Calu3 (cell line): ENCODE measurements at regions not wholly inside any gene's neighbourhood (a gene's known extent, or its start where the extent isn't known, plus 50 kb on each side); places are given as distances from the start of the nearest gene placed in this dataset.

Experiments used
- BruUV-seq: library from RNA; stranded (reverse); fragments of 400-500 nt; replicated peaks from 2 replicates; lab custom pipeline; 2021; lab: Mats Ljungman, UMichigan
- CTCF ChIA-PET: fragments of 300-600 bp; sonication (Branson Sonifier 250); formaldehyde crosslinking; loops from one replicate; lab custom pipeline; 2022; ENCODE audit warnings: antibody characterized with exemption; lab: Charles Lee
- DNase-seq: peaks from one replicate; pipeline ENCODE4 v3.0.0; 2022
- H3K27ac Mint-ChIP-seq: one replicate; pipeline ENCODE4 v1.8.0; 2022; ENCODE audit warnings: mixed read lengths; ENCODE audit not compliant: unreplicated experiment
- H3K27me3 Mint-ChIP-seq: one replicate; pipeline ENCODE4 v1.8.0; 2022; ENCODE audit warnings: mixed read lengths; ENCODE audit not compliant: unreplicated experiment
- H3K36me3 Mint-ChIP-seq: one replicate; pipeline ENCODE4 v1.8.0; 2022; ENCODE audit warnings: mild to moderate bottlenecking, moderate library complexity, mixed read lengths; ENCODE audit not compliant: insufficient read depth, unreplicated experiment
- H3K4me1 Mint-ChIP-seq: one replicate; pipeline ENCODE4 v1.8.0; 2022; ENCODE audit warnings: mild to moderate bottlenecking, low read depth, mixed read lengths; ENCODE audit not compliant: unreplicated experiment
- H3K4me3 Mint-ChIP-seq: one replicate; pipeline ENCODE4 v1.8.0; 2022; ENCODE audit warnings: mild to moderate bottlenecking, low read depth, moderate library complexity, mixed read lengths; ENCODE audit not compliant: unreplicated experiment
- H3K9me3 Mint-ChIP-seq: one replicate; pipeline ENCODE4 v1.8.0; 2022; ENCODE audit warnings: low read depth, mixed read lengths; ENCODE audit not compliant: unreplicated experiment
- intact Hi-C: fragments of 100-400 bp; cut with micrococcal nuclease; formaldehyde crosslinking; loops from one replicate; pipeline ENCODE4 v1.10.0; 2022; ENCODE audit not compliant: unreplicated experiment
- TF ChIP-seq, protein P1 (sequence below): fragments of 200-600 bp; IDR thresholded peaks from one replicate; pipeline ENCODE4 v1.8.0; 2022; ENCODE audit warnings: antibody characterized with exemption; ENCODE audit not compliant: unreplicated experiment

DNA sequence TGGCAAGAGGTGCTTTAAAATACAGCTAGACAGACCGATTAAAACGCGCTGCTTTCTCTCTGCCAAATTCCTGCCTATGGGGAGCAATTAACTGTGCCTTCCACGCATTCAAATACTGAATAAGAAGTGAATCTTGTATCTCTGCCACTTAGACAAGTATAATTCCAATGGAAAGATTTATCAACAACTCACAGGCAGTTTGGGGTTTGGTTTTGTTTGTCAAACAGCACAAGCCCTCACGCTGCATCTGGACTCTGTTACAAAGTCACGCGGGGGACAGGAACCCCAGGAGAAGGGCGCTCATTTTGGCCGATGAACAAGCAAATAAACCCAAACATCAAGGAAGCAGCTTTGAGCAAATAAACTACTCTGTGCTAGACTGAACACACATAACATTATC lies 61.8 kb upstream of the TMCO5A start:
- no peak for DNase-seq
- H3K4me1 Mint-ChIP-seq, result no peaks in the 10 kb centered on the region
- CTCF ChIA-PET, result no interaction called here
- intact Hi-C loops, result no loop called here
- BruUV-seq, result no TSS peak
- no peak overlapping the region for H3K4me3 Mint-ChIP-seq
- no peak overlapping the region for H3K27ac Mint-ChIP-seq
- TF ChIP-seq, protein P1, sequence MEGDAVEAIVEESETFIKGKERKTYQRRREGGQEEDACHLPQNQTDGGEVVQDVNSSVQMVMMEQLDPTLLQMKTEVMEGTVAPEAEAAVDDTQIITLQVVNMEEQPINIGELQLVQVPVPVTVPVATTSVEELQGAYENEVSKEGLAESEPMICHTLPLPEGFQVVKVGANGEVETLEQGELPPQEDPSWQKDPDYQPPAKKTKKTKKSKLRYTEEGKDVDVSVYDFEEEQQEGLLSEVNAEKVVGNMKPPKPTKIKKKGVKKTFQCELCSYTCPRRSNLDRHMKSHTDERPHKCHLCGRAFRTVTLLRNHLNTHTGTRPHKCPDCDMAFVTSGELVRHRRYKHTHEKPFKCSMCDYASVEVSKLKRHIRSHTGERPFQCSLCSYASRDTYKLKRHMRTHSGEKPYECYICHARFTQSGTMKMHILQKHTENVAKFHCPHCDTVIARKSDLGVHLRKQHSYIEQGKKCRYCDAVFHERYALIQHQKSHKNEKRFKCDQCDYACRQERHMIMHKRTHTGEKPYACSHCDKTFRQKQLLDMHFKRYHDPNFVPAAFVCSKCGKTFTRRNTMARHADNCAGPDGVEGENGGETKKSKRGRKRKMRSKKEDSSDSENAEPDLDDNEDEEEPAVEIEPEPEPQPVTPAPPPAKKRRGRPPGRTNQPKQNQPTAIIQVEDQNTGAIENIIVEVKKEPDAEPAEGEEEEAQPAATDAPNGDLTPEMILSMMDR, result no peak
- no peaks in the 10 kb centered on the region for H3K36me3 Mint-ChIP-seq
- no peaks in the 10 kb centered on the region for H3K9me3 Mint-ChIP-seq
- no peaks in the 10 kb centered on the region for H3K27me3 Mint-ChIP-seq

DNA sequence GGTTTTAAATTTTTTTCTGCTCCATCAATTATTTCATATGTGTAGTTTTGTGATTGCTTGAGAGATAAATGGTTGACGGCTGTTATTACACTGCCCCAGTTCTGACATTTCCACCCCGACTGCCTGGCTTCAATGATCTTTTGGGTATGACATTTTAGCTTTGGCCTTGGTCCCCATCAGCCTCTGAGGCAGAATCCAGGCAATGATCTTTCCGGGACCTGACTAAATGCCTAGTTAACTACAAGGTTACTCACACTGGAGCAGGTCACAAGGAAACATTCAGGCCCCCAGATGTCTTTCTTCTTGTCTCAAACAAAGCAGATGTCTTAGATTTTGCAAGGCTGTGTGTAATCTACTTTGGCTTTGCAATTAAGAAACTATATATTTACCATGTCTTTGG lies 61.1 kb upstream of the TMCO5A start:
- Mint-ChIP-seq H3K9me3 (no peaks in the 10 kb centered on the region), H3K4me1 (no peaks in the 10 kb centered on the region), H3K27me3 (no peaks in the 10 kb centered on the region), H3K36me3 (no peaks in the 10 kb centered on the region), H3K27ac (no peak overlapping the region), H3K4me3 (no peak overlapping the region)
- no peak for DNase-seq
- CTCF ChIA-PET, result no interaction called here
- TF ChIP-seq, protein P1, result no peak
- intact Hi-C loops, result no loop called here
- no TSS peak for BruUV-seq

DNA sequence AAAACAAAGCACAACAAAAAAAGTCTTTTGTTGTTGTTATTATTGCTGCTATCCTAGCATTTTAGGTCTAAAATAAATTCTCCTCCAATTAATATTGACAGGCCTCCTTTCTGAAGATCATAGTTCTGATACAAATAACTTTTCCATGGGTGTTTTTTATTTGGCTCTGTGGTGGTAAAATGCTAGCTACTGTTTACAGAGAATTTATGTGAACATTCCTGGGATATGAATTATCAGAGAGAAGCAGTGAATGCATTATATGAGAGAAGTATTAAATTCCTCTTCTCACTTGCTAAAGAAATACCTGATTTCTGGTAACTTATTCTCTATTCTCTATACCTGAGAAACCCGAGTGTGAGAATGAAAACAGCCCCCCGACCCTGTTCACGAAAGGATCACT lies 57.5 kb upstream of the TMCO5A start:
- TF ChIP-seq, protein P1, result no peak
- no peaks in the 10 kb centered on the region for H3K36me3 Mint-ChIP-seq
- no peak for DNase-seq
- no peak overlapping the region for H3K4me3 Mint-ChIP-seq
- H3K27me3 Mint-ChIP-seq, result no peaks in the 10 kb centered on the region
- intact Hi-C loops, result no loop called here
- no peak overlapping the region for H3K27ac Mint-ChIP-seq
- H3K4me1 Mint-ChIP-seq, result no peaks in the 10 kb centered on the region
- BruUV-seq, result no TSS peak
- CTCF ChIA-PET, result no interaction called here
- no peaks in the 10 kb centered on the region for H3K9me3 Mint-ChIP-seq

DNA sequence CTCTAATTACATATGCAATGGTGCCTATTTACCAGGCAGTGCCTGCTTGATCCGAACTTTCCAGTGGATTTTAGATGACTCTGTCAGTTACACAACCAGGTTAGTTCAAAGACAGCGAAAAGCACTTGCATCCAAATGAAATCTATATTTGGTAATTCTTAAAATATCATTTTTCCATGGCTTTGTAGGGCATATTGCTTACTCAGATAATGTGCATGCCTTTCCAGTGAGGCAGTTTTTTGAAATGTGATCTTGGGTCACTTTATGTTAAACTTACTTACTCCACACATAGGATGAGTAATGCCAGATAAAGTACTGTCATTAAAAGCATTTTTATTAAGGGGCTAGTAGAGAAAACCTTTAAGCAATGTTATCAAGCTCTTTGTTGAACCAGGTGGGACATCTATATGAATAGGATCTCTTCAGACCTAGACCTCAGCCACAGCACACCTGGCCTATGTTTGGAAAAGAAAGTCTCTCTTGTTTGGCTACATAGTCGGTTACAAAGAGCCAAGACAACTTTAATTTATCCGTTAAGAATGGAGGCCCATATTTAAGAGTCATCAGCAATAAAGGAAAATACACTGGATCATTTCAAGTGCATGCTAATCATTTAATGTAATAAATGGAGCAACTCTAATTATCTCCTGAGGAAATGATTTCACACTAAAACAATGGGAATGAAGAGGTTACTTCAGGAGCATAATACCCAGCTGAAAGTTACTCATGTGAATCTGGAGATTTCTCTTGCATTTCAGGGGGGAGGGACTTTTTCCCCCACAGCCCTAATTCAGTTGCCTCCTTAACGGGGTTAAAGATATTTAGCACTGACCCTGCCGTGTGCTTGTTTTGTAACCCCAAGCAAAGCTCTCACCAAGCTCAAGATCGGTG lies 56.3 kb upstream of the TMCO5A start:
- H3K9me3 Mint-ChIP-seq, result no peaks in the 10 kb centered on the region
- no TSS peak for BruUV-seq
- CTCF ChIA-PET, result no interaction called here
- H3K27me3 Mint-ChIP-seq, result no peaks in the 10 kb centered on the region
- TF ChIP-seq, protein P1, result no peak
- intact Hi-C loops, result no loop called here
- H3K4me3 Mint-ChIP-seq, result no peak overlapping the region
- H3K27ac Mint-ChIP-seq, result no peak overlapping the region
- no peaks in the 10 kb centered on the region for H3K36me3 Mint-ChIP-seq
- H3K4me1 Mint-ChIP-seq, result no peaks in the 10 kb centered on the region
- no peak for DNase-seq
